GM21447 (cell line): ENCODE measurements at regions not wholly inside any gene's neighbourhood (a gene's known extent, or its start where the extent isn't known, plus 50 kb on each side); places are given as distances from the start of the nearest gene placed in this dataset.
"Not testable (repeated sequence)": the region's sequence is repeated elsewhere in the genome, so short reads cannot be mapped to it uniquely, and the experiment has no call there.

ENCODE experiments used
- ATAC-seq: cut with Tn5 transposase; IDR thresholded peaks from one replicate; pipeline ENCODE4 v1.9.1; 2021; ENCODE audit not compliant: unreplicated experiment

GRCh38 chrX:53883196-53883595 lies 161.1 kb downstream of the PHF8 start:
- no peak for ATAC-seq

- no peak for ATAC-seq
These were observed 161.9 kb downstream of the PHF8 start for GRCh38 chrX:53882331-53882730.

GRCh38 chrX:53880786-53881185 lies 163.5 kb downstream of the PHF8 start:
- ATAC-seq, result not testable (repeated sequence)

GRCh38 chrX:53859890-53860289 lies 173.4 kb upstream of the HUWE1 start:
- ATAC-seq, result no peak

GRCh38 chrX:53831662-53832635 lies 145.4 kb upstream of the HUWE1 start:
- peak; percentile 87 for ATAC-seq

GRCh38 chrX:53824686-53825085 lies 138.2 kb upstream of the HUWE1 start:
- ATAC-seq, result no peak

- ATAC-seq, result not testable (repeated sequence)
These were observed 131.6 kb upstream of the HUWE1 start for GRCh38 chrX:53818115-53818514.

GRCh38 chrX:53817548-53817947 lies 131.0 kb upstream of the HUWE1 start:
- ATAC-seq, result no peak

GRCh38 chrX:53813670-53814440 lies 127.3 kb upstream of the HUWE1 start:
- ATAC-seq, result no peak

GRCh38 chrX:53798281-53798680 lies 111.8 kb upstream of the HUWE1 start:
- ATAC-seq, result no peak

GRCh38 chrX:53795576-53795975 lies 109.1 kb upstream of the HUWE1 start:
- no peak for ATAC-seq

GRCh38 chrX:53794181-53794580 lies 107.7 kb upstream of the HUWE1 start:
- ATAC-seq, result no peak

GRCh38 chrX:53768865-53769264 lies 82.3 kb upstream of the HUWE1 start:
- no peak for ATAC-seq

GRCh38 chrX:53768451-53768850 lies 81.9 kb upstream of the HUWE1 start:
- ATAC-seq, result no peak

GRCh38 chrX:53767544-53767943 lies 81.0 kb upstream of the HUWE1 start:
- ATAC-seq, result no peak

GRCh38 chrX:53757181-53757580 lies 70.7 kb upstream of the HUWE1 start:
- ATAC-seq, result not testable (repeated sequence)

- no peak for ATAC-seq
These were observed 60.2 kb upstream of the HUWE1 start for GRCh38 chrX:53746718-53747117.

- no peak for ATAC-seq
These were observed 56.7 kb upstream of the HUWE1 start for GRCh38 chrX:53743244-53743643.

GRCh38 chrX:53738370-53738906 lies 51.9 kb upstream of the HUWE1 start:
- no peak for ATAC-seq
